ENCODE measurements at regions not wholly inside any gene's neighbourhood (a gene's known extent, or its start where the extent isn't known, plus 50 kb on each side); places are given as distances from the start of the nearest gene placed in this dataset.

GRCh38 chr5:90285581-90285980, 124.0 kb downstream of the CETN3 start:
- H3K4me1 ChIP-seq, result peaks cover 0 to 5% (median 0%) of the 10 kb centered on the region in 4 donors
- intact Hi-C loops (cut with DNase I; ENCODE audit: low total_unique reads), result no loop called here
- DNase-seq, result no peak
- H3K36me3 ChIP-seq, result no peaks in the 10 kb centered on the region
- H3K27me3 ChIP-seq, result no peaks in the 10 kb centered on the region
- H3K9me3 ChIP-seq, result no peaks in the 10 kb centered on the region
- no peak overlapping the region for H3K4me3 ChIP-seq
- 11 to 42% methylated on average over 1 of the region's 1 CpG for WGBS, 2 donors (ENCODE audit: low coverage in 1 of 2)
- no peak overlapping the region for H3K27ac ChIP-seq
- TF ChIP-seq POLR2A (IDR thresholded peaks at IDR 0.05), result no peak
- no peak for TF ChIP-seq POLR2AphosphoS5 (IDR thresholded peaks at IDR 0.05)
- no peak for TF ChIP-seq CTCF (IDR thresholded peaks at IDR 0.05)
- TF ChIP-seq EP300 (IDR thresholded peaks at IDR 0.05; ENCODE audit: low read depth), result no peak
- in situ Hi-C loops (cut with MboI; ENCODE audit: low pct_ligation_motif_present in 1 of 4, low pct_unique_long_range_greater_than_20kb in 1 of 4, low sequenced_read_pairs in 3 of 4), result no loop called here

- Histone ChIP-seq H3K27ac (no peak overlapping the region), H3K27me3 (no peaks in the 10 kb centered on the region), H3K36me3 (no peaks in the 10 kb centered on the region), H3K4me3 (no peak overlapping the region), H3K4me1 (no peaks in the 10 kb centered on the region), H3K9me3 (no peaks in the 10 kb centered on the region)
- whole genome bisulfite sequencing, 2 donors (ENCODE audit: low coverage in 1 of 2), result 89 to 94% methylated on average over 1 of the region's 1 CpG
- intact Hi-C loops (cut with DNase I; ENCODE audit: low total_unique reads) (no loop called here), in situ Hi-C loops (cut with MboI; ENCODE audit: low pct_ligation_motif_present in 1 of 4, low pct_unique_long_range_greater_than_20kb in 1 of 4, low sequenced_read_pairs in 3 of 4) (no loop called here)
- DNase-seq, result no peak
- TF ChIP-seq EP300 (IDR thresholded peaks at IDR 0.05; ENCODE audit: low read depth) (no peak), POLR2AphosphoS5 (IDR thresholded peaks at IDR 0.05) (no peak), CTCF (IDR thresholded peaks at IDR 0.05) (no peak), POLR2A (IDR thresholded peaks at IDR 0.05) (no peak)
Measured at GRCh38 chr5:90284375-90284774, 125.2 kb downstream of the CETN3 start.

GRCh38 chr5:90279091-90279490, 130.5 kb downstream of the CETN3 start:
- in situ Hi-C loops (cut with MboI; ENCODE audit: low pct_ligation_motif_present in 1 of 4, low pct_unique_long_range_greater_than_20kb in 1 of 4, low sequenced_read_pairs in 3 of 4), result no loop called here
- TF ChIP-seq POLR2AphosphoS5 (IDR thresholded peaks at IDR 0.05) (no peak), CTCF (IDR thresholded peaks at IDR 0.05) (no peak), POLR2A (IDR thresholded peaks at IDR 0.05) (no peak), EP300 (IDR thresholded peaks at IDR 0.05; ENCODE audit: low read depth) (no peak)
- H3K27ac ChIP-seq, result no peak overlapping the region
- H3K4me3 ChIP-seq, result no peak overlapping the region
- H3K36me3 ChIP-seq, result no peaks in the 10 kb centered on the region
- intact Hi-C loops (cut with DNase I; ENCODE audit: low total_unique reads), result no loop called here
- WGBS, 2 donors (ENCODE audit: low coverage in 1 of 2), result 79 to 89% methylated on average over 2 to 3 of the region's 3 CpGs
- H3K9me3 ChIP-seq, result no peaks in the 10 kb centered on the region
- no peaks in the 10 kb centered on the region for H3K27me3 ChIP-seq
- no peaks in the 10 kb centered on the region for H3K4me1 ChIP-seq
- no peak for DNase-seq

GRCh38 chr5:90274216-90274615, 135.3 kb downstream of the CETN3 start:
- Histone ChIP-seq H3K36me3 (no peaks in the 10 kb centered on the region), H3K9me3 (no peaks in the 10 kb centered on the region), H3K27ac (no peak overlapping the region), H3K27me3 (no peaks in the 10 kb centered on the region), H3K4me3 (no peak overlapping the region), H3K4me1 (no peaks in the 10 kb centered on the region)
- in situ Hi-C loops (cut with MboI; ENCODE audit: low pct_ligation_motif_present in 1 of 4, low pct_unique_long_range_greater_than_20kb in 1 of 4, low sequenced_read_pairs in 3 of 4), result loop anchor here in 2 of 4 donors (25.0 kb wide), 1 partner anchor 1562 kb away; no protein-coding TSS in a partner anchor
- 79 to 83% methylated on average over 2 of the region's 2 CpGs for WGBS, 2 donors (ENCODE audit: low coverage in 1 of 2)
- no peak for DNase-seq
- intact Hi-C loops (cut with DNase I; ENCODE audit: low total_unique reads), result no loop called here
- TF ChIP-seq POLR2AphosphoS5 (IDR thresholded peaks at IDR 0.05) (no peak), POLR2A (IDR thresholded peaks at IDR 0.05) (no peak), CTCF (IDR thresholded peaks at IDR 0.05) (no peak), EP300 (IDR thresholded peaks at IDR 0.05; ENCODE audit: low read depth) (no peak)
